HepG2 (cell line): ENCODE measurements at regions not wholly inside any gene's neighbourhood (a gene's known extent, or its start where the extent isn't known, plus 50 kb on each side); places are given as distances from the start of the nearest gene placed in this dataset.

Source experiments
- ATAC-seq: fragments of 200-7000 bp; cut with Tn5 transposase; 3 replicates; pipeline ENCODE4 v1.9.1; 2020; ENCODE audit warnings: mild to moderate bottlenecking, moderate library complexity
- BruUV-seq: library from RNA; stranded (reverse); fragments of 400-500 nt; replicated peaks from 2 replicates; lab custom pipeline; 2021; lab: Mats Ljungman, UMichigan
- CTCF ChIA-PET: fragments of 300-600 bp; formaldehyde crosslinking; extraction: SDS; loops from one replicate; lab custom pipeline; 2021; ENCODE audit warnings: low total read pairs, inconsistent platforms, low intra/inter-chr PET ratio; lab: Yijun Ruan, JAX
- POLR2A ChIA-PET: fragments of 350-600 bp; sonication (Branson Sonifier 250); formaldehyde crosslinking; loops from one replicate; lab custom pipeline; 2020; ENCODE audit warnings: antibody characterized with exemption, inconsistent platforms; lab: Yijun Ruan, JAX
- DNase-seq: peaks from one replicate; pipeline ENCODE4 v3.0.0-alpha.2; 2015; ENCODE audit warnings: low spot score
- FAIRE-seq: peaks from 3 replicates; lab custom pipeline; 2011; peaks lifted over from hg19 to GRCh38; lab: Jason Lieb, UNC
- H2AFZ ChIP-seq: one replicate; pipeline ENCODE4 v1.6.1; 2011; ENCODE audit warnings: low read length, inconsistent platforms
- H3K27ac ChIP-seq: fragments of 300-600 bp; 3 replicates; pipeline ENCODE4 v1.8.0; 2011; ENCODE audit warnings: mixed run types, mild to moderate bottlenecking, mixed read lengths, low read length, inconsistent platforms; ENCODE audit not compliant: insufficient read depth; ENCODE audit errors: extremely low read length
- H3K27me3 ChIP-seq, 2 experiments: fragments of 200-600 bp in 1 of 2; 2 replicates in 1 of 2; 3 replicates in 1 of 2; pipeline versions ENCODE4 v1.6.0 to v1.8.0; 2011; ENCODE audit warnings: low read length in 2 of 2, mild to moderate bottlenecking in 2 of 2, moderate library complexity in 2 of 2, inconsistent platforms in 1 of 2; ENCODE audit not compliant: insufficient read depth in 2 of 2, control insufficient read depth in 1 of 2
- H3K36me3 ChIP-seq, 2 experiments: fragments of 200-600 bp in 1 of 2; replicated peaks in 1 of 2; 2 replicates in 1 of 2; 3 replicates in 1 of 2; pipeline versions ENCODE4 v1.5.1 to v1.8.0; 2011; ENCODE audit warnings: low read length in 2 of 2, inconsistent platforms in 1 of 2; ENCODE audit not compliant: insufficient read depth in 2 of 2, control insufficient read depth in 1 of 2
- H3K4me1 ChIP-seq: 2 replicates; pipeline ENCODE4 v1.5.1; 2012; ENCODE audit warnings: low read length, inconsistent platforms; ENCODE audit not compliant: insufficient read depth
- H3K4me2 ChIP-seq: 2 replicates; pipeline ENCODE4 v1.6.0; 2011; ENCODE audit warnings: low read depth, low read length, inconsistent platforms
- H3K4me3 ChIP-seq, 3 experiments: fragments of 200-600 bp in 1 of 3; sonication (generic), shearing (Covaris generic) in 1 of 3; replicated peaks in 1 of 3; 2 replicates each; pipeline ENCODE4 v1.5.1; 2011 to 2016; ENCODE audit warnings: low read length in 3 of 3, inconsistent platforms in 2 of 3, low read depth in 2 of 3, mild to moderate bottlenecking in 2 of 3, control low read depth in 1 of 3, mixed read lengths in 1 of 3; ENCODE audit not compliant: insufficient read depth in 1 of 3
- H3K79me2 ChIP-seq: one replicate; pipeline ENCODE4 v1.6.1; 2011; ENCODE audit warnings: low read length, inconsistent platforms; ENCODE audit not compliant: insufficient read depth
- H3K9ac ChIP-seq: 2 replicates; pipeline ENCODE4 v1.6.0; 2011; ENCODE audit warnings: mild to moderate bottlenecking, low read depth, low read length, inconsistent platforms; ENCODE audit not compliant: insufficient read depth
- H3K9me3 ChIP-seq: 2 replicates; pipeline ENCODE4 v1.5.1; 2012; ENCODE audit warnings: mild to moderate bottlenecking, low read length
- H4K20me1 ChIP-seq: 2 replicates; pipeline ENCODE4 v1.6.0; 2011; ENCODE audit warnings: inconsistent platforms, mild to moderate bottlenecking, low read length, moderate library complexity; ENCODE audit not compliant: insufficient read depth
- CREB1 ChIP-seq, 2 experiments: fragments of 450-650 bp in 1 of 2; IDR thresholded peaks; 2 replicates each; pipeline ENCODE4 v1.6.1; 2016 to 2017; ENCODE audit warnings: control low read depth in 1 of 2, mild to moderate bottlenecking in 1 of 2, missing compliant biosample characterization in 1 of 2, missing genetic modification characterization in 1 of 2
- GTF2F1 ChIP-seq: fragments of 150-350 bp; IDR thresholded peaks from 2 replicates; pipeline ENCODE4 v1.6.1; 2014; ENCODE audit warnings: low read length
- KAT8 ChIP-seq: IDR thresholded peaks from 2 replicates; pipeline ENCODE4 v1.6.1; 2016; ENCODE audit warnings: missing genetic modification reagents, missing compliant biosample characterization
- KLF12 ChIP-seq: sonication (generic); formaldehyde crosslinking; IDR thresholded peaks from 2 replicates; pipeline ENCODE4 v1.4.0; 2020; ENCODE audit warnings: missing genetic modification reagents, borderline replicate concordance
- KLF9 ChIP-seq: IDR thresholded peaks from 2 replicates; pipeline ENCODE4 v1.6.1; 2016; ENCODE audit warnings: low read depth
- MIXL1 ChIP-seq: IDR thresholded peaks from 2 replicates; pipeline ENCODE4 v1.6.1; 2016
- PCBP1 ChIP-seq: fragments of 200-400 bp; formaldehyde crosslinking; IDR thresholded peaks from 2 replicates; pipeline ENCODE4 v1.6.1; 2017; ENCODE audit warnings: mild to moderate bottlenecking, low read depth, low read length, borderline replicate concordance
- RAD51 ChIP-seq: fragments of 450-650 bp; IDR thresholded peaks from 2 replicates; pipeline ENCODE4 v1.6.1; 2016; ENCODE audit warnings: borderline replicate concordance
- RFXANK ChIP-seq: IDR thresholded peaks from 2 replicates; pipeline ENCODE4 v1.6.1; 2016
- ZKSCAN5 ChIP-seq: sonication (generic); formaldehyde crosslinking; IDR thresholded peaks from 2 replicates; pipeline ENCODE4 v1.5.1; 2020; ENCODE audit warnings: mild to moderate bottlenecking, missing genetic modification reagents
- ZNF773 ChIP-seq: sonication (generic); formaldehyde crosslinking; IDR thresholded peaks from 2 replicates; pipeline ENCODE4 v1.4.0; 2020; ENCODE audit warnings: missing genetic modification reagents, borderline replicate concordance
- WGBS: methylation state at CpG from one replicate; pipeline ENCODE4 v1.1.6; 2017; ENCODE audit warnings: low lambda C conversion rate; 5-methylcytosine and 5-hydroxymethylcytosine counted together
- in situ Hi-C: cut with HindIII; loops from 2 replicates; pipeline ENCODE4 v1.10.0; 2017; ENCODE audit warnings: low pct_unique_long_range_greater_than_20kb; ENCODE audit not compliant: extremely low pct_ligation_motif_present
- intact Hi-C: fragments of 100-400 bp; cut with micrococcal nuclease; formaldehyde crosslinking; loops from one replicate; pipeline ENCODE4 v1.10.0; 2022; ENCODE audit not compliant: unreplicated experiment
- TF ChIP-seq, protein P1 (sequence below): sonication (generic); formaldehyde crosslinking; IDR thresholded peaks from 2 replicates; pipeline ENCODE4 v1.8.0; 2022; ENCODE audit warnings: mild to moderate bottlenecking, missing genetic modification reagents, moderate library complexity

DNA sequence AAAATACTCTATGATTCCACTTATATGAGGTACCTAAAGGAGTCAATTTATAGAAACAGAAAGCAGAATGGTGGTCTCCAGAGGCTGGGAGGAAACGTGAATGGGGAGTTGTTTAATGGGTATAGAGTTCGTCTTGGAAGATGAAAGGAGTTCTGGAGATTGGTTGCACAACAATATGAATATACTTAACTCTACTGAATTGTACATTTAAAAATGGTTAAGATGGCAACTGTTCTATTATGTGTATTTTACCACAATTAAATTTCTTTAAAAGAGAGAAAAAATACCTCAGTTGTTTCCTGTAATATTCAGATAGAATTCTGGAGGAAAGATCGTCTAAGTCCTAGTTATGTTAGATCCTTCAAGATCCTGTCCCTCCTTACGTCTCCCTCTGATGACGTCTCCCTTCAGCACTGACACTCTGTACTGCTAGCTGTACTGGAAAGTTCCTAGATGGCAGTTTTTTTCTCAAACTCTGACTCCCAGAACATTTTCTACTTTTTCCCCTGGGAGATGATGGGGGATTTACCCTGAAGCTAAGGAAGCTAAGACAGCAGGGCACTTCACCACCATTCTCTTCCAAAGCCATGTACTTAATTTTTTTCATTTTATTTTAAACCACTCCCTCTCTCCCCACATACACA lies 53.2 kb upstream of the CAV2 start:
- no peak overlapping the region for H3K4me3 ChIP-seq
- CTCF ChIA-PET = no interaction called here
- BruUV-seq = no TSS peak
- no peaks in the 10 kb centered on the region for H4K20me1 ChIP-seq
- no peak overlapping the region for H3K9ac ChIP-seq
- H3K36me3 ChIP-seq = no peaks in the 10 kb centered on the region
- DNase-seq (no peak), ATAC-seq (no peak), FAIRE-seq (no peak)
- no peaks in the 10 kb centered on the region for H3K9me3 ChIP-seq
- intact Hi-C loops = no loop called here
- 7% methylated on average over 5 of the region's 5 CpGs for WGBS
- in situ Hi-C loops = no loop called here
- no peak overlapping the region for H3K27ac ChIP-seq
- POLR2A ChIA-PET = no interaction called here
- TF ChIP-seq MIXL1 (CRISPR knock-in tag) (no peak), KLF12 (CRISPR knock-in tag) (no peak), KAT8 (CRISPR knock-in tag) (no peak), RFXANK (CRISPR knock-in tag) (no peak), KLF9 (CRISPR knock-in tag) (no peak), PCBP1 (no peak), ZNF773 (CRISPR knock-in tag) (no peak)
- TF ChIP-seq, protein P1, sequence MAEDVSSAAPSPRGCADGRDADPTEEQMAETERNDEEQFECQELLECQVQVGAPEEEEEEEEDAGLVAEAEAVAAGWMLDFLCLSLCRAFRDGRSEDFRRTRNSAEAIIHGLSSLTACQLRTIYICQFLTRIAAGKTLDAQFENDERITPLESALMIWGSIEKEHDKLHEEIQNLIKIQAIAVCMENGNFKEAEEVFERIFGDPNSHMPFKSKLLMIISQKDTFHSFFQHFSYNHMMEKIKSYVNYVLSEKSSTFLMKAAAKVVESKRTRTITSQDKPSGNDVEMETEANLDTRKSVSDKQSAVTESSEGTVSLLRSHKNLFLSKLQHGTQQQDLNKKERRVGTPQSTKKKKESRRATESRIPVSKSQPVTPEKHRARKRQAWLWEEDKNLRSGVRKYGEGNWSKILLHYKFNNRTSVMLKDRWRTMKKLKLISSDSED (CRISPR knock-in tag) = no peak
- H2AFZ ChIP-seq = no peak overlapping the region
- no peaks in the 10 kb centered on the region for H3K4me1 ChIP-seq
- no peaks in the 10 kb centered on the region for H3K79me2 ChIP-seq
- H3K4me2 ChIP-seq = no peak overlapping the region
- H3K27me3 ChIP-seq = 0 out of 5 replicates have a peak, but pooled peaks cover 0 to under 1% of the 10 kb centered on the region in 2 experiments

DNA sequence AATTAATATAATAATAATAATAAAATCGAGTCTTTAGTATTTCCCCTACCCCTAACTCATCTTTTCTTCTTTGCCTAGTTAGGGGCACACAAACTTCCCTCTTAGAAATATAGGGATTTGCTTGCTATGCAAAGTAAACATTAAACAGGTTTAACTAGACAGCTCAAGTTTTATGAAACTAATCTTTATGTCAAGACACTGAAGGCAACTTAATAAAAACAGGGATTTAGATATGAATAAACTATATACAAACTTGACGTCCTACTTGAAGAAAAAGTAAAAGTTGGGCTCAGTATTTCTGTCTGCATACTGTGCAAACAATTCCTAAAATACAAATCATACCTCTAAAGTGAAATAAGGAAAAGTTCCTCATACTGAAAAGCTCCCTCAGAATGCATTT lies 52.1 kb upstream of the CAV2 start:
- no peak overlapping the region for H3K9ac ChIP-seq
- 0 out of 5 replicates have a peak, but pooled peaks cover 0 to 2% of the 10 kb centered on the region in 2 experiments for H3K27me3 ChIP-seq
- BruUV-seq = no TSS peak
- H3K27ac ChIP-seq = no peak overlapping the region
- TF ChIP-seq ZKSCAN5 (CRISPR knock-in tag) (no peak), GTF2F1 (no peak), CREB1 (IDR thresholded peaks at IDR 0.05) (no peak), CREB1 (CRISPR knock-in tag; IDR thresholded peaks at IDR 0.05) (no peak), RAD51 (no peak)
- no peak for FAIRE-seq
- no peaks in the 10 kb centered on the region for H3K79me2 ChIP-seq
- H3K9me3 ChIP-seq = no peaks in the 10 kb centered on the region
- in situ Hi-C loops (no loop called here), intact Hi-C loops (no loop called here)
- no peak for ATAC-seq
- ChIA-PET CTCF (no interaction called here), POLR2A (no interaction called here)
- no peak overlapping the region for H3K4me2 ChIP-seq
- 0% methylated on average over 2 of the region's 2 CpGs for WGBS
- no peaks in the 10 kb centered on the region for H3K36me3 ChIP-seq
- no peak overlapping the region for H3K4me3 ChIP-seq
- no peaks in the 10 kb centered on the region for H3K4me1 ChIP-seq
- DNase-seq = no peak
- no peak overlapping the region for H2AFZ ChIP-seq
- H4K20me1 ChIP-seq = no peaks in the 10 kb centered on the region
